ENCODE measurements at regions not wholly inside any gene's neighbourhood (a gene's known extent, or its start where the extent isn't known, plus 50 kb on each side); places are given as distances from the start of the nearest gene placed in this dataset.

- Histone ChIP-seq H4K20me1 (ENCODE audit: insufficient read depth, low read length) (peaks cover 9% of the 10 kb centered on the region), H3K36me3 (replicated peaks; ENCODE audit: low read depth, low read length) (no peaks in the 10 kb centered on the region), H3K9ac (ENCODE audit: low read length) (no peak overlapping the region), H3K4me1 (ENCODE audit: low read length) (peaks cover 28% of the 10 kb centered on the region), H3K27me3 (ENCODE audit: low read depth, low read length) (peaks cover 77% of the 10 kb centered on the region), H3K79me2 (ENCODE audit: low read length) (no peaks in the 10 kb centered on the region), H3K9me3 (ENCODE audit: insufficient read depth, low read length) (no peaks in the 10 kb centered on the region), H3K4me3 (ENCODE audit: low read length) (no peak overlapping the region), H2AFZ (ENCODE audit: low read depth, low read length) (no peak overlapping the region), H3K4me2 (ENCODE audit: low read length) (no peak overlapping the region), H3K27ac (ENCODE audit: low read length) (no peak overlapping the region)
- no peak for TF ChIP-seq EZH2phosphoT487 (IDR thresholded peaks at IDR 0.05; ENCODE audit: low read depth)
- TF ChIP-seq CTCF (IDR thresholded peaks at IDR 0.05; ENCODE audit: low read depth, low read length) = no peak
Observed at GRCh38 chr5:54883374-54884194, 101.8 kb downstream of the ESM1 start.

- Histone ChIP-seq H3K9ac (ENCODE audit: low read length) (no peak overlapping the region), H3K4me3 (ENCODE audit: low read length) (no peak overlapping the region), H3K79me2 (ENCODE audit: low read length) (no peaks in the 10 kb centered on the region), H2AFZ (ENCODE audit: low read depth, low read length) (no peak overlapping the region), H3K4me2 (ENCODE audit: low read length) (no peak overlapping the region), H3K9me3 (ENCODE audit: insufficient read depth, low read length) (no peaks in the 10 kb centered on the region), H3K4me1 (ENCODE audit: low read length) (peaks cover 28% of the 10 kb centered on the region), H3K36me3 (replicated peaks; ENCODE audit: low read depth, low read length) (no peaks in the 10 kb centered on the region), H3K27ac (ENCODE audit: low read length) (no peak overlapping the region), H3K27me3 (ENCODE audit: low read depth, low read length) (peaks cover 74% of the 10 kb centered on the region), H4K20me1 (ENCODE audit: insufficient read depth, low read length) (peaks cover 9% of the 10 kb centered on the region)
- TF ChIP-seq EZH2phosphoT487 (IDR thresholded peaks at IDR 0.05; ENCODE audit: low read depth) = no peak
- no peak for TF ChIP-seq CTCF (IDR thresholded peaks at IDR 0.05; ENCODE audit: low read depth, low read length)
Observed at GRCh38 chr5:54882841-54883240, 102.6 kb downstream of the ESM1 start.

- H3K27me3 ChIP-seq (ENCODE audit: low read depth, low read length) = peaks cover 70% of the 10 kb centered on the region
- no peak overlapping the region for H3K27ac ChIP-seq (ENCODE audit: low read length)
- TF ChIP-seq EZH2phosphoT487 (IDR thresholded peaks at IDR 0.05; ENCODE audit: low read depth) = no peak
- TF ChIP-seq CTCF (IDR thresholded peaks at IDR 0.05; ENCODE audit: low read depth, low read length) = no peak
- no peak overlapping the region for H3K4me3 ChIP-seq (ENCODE audit: low read length)
- H3K4me1 ChIP-seq (ENCODE audit: low read length) = peaks cover 29% of the 10 kb centered on the region
- no peaks in the 10 kb centered on the region for H3K79me2 ChIP-seq (ENCODE audit: low read length)
- H3K4me2 ChIP-seq (ENCODE audit: low read length) = no peak overlapping the region
- no peaks in the 10 kb centered on the region for H3K36me3 ChIP-seq (replicated peaks; ENCODE audit: low read depth, low read length)
- peaks cover 9% of the 10 kb centered on the region for H4K20me1 ChIP-seq (ENCODE audit: insufficient read depth, low read length)
- H2AFZ ChIP-seq (ENCODE audit: low read depth, low read length) = no peak overlapping the region
- no peak overlapping the region for H3K9ac ChIP-seq (ENCODE audit: low read length)
- H3K9me3 ChIP-seq (ENCODE audit: insufficient read depth, low read length) = no peaks in the 10 kb centered on the region
Observed at GRCh38 chr5:54882101-54882500, 103.3 kb downstream of the ESM1 start.

- Histone ChIP-seq H3K79me2 (ENCODE audit: low read length) (no peaks in the 10 kb centered on the region), H3K27ac (ENCODE audit: low read length) (no peak overlapping the region)
Observed at GRCh38 chr5:54881286-54882005, 103.9 kb downstream of the ESM1 start.

More at GRCh38 chr5:54881286-54882005, 103.9 kb downstream of the ESM1 start:
- no peaks in the 10 kb centered on the region for H3K9me3 ChIP-seq (ENCODE audit: insufficient read depth, low read length)
- peaks cover 25% of the 10 kb centered on the region for H3K4me1 ChIP-seq (ENCODE audit: low read length)
- peaks cover 5% of the 10 kb centered on the region for H4K20me1 ChIP-seq (ENCODE audit: insufficient read depth, low read length)
- no peak overlapping the region for H3K4me3 ChIP-seq (ENCODE audit: low read length)
- peaks cover 69% of the 10 kb centered on the region for H3K27me3 ChIP-seq (ENCODE audit: low read depth, low read length)
- H3K9ac ChIP-seq (ENCODE audit: low read length) = no peak overlapping the region
- H3K36me3 ChIP-seq (replicated peaks; ENCODE audit: low read depth, low read length) = no peaks in the 10 kb centered on the region
- H3K4me2 ChIP-seq (ENCODE audit: low read length) = no peak overlapping the region
- H2AFZ ChIP-seq (ENCODE audit: low read depth, low read length) = no peak overlapping the region
- TF ChIP-seq CTCF (IDR thresholded peaks at IDR 0.05; ENCODE audit: low read depth, low read length) = no peak
- no peak for TF ChIP-seq EZH2phosphoT487 (IDR thresholded peaks at IDR 0.05; ENCODE audit: low read depth)

Data from OCI-LY3 (cell line).